ENCODE measurements at regions not wholly inside any gene's neighbourhood (a gene's known extent, or its start where the extent isn't known, plus 50 kb on each side); places are given as distances from the start of the nearest gene placed in this dataset.

GRCh38 chr18:55819448-55819847 lies 231.5 kb upstream of the TCF4 start:
- no peaks in the 10 kb centered on the region for H3K27me3 ChIP-seq
- TF ChIP-seq CTCF (IDR thresholded peaks at IDR 0.05): no peak
- no peak for TF ChIP-seq POLR2A (IDR thresholded peaks at IDR 0.05)
- DNase-seq (no peak), ATAC-seq (no peak)
- intact Hi-C loops (cut with DNase I): no loop called here
- H3K27ac ChIP-seq: no peak overlapping the region
- WGBS, 4 donors: 96 to 100% (median 98%) methylated on average over 3 of the region's 3 CpGs
- no peaks in the 10 kb centered on the region for H3K36me3 ChIP-seq
- H3K4me1 ChIP-seq: no peaks in the 10 kb centered on the region
- no peaks in the 10 kb centered on the region for H3K9me3 ChIP-seq
- H3K4me3 ChIP-seq: no peak overlapping the region

- TF ChIP-seq CTCF (IDR thresholded peaks at IDR 0.05) (no peak), POLR2A (IDR thresholded peaks at IDR 0.05) (no peak)
- no peaks in the 10 kb centered on the region for H3K36me3 ChIP-seq
- H3K9me3 ChIP-seq: no peaks in the 10 kb centered on the region
- H3K27ac ChIP-seq: no peak overlapping the region
- ATAC-seq (no peak), DNase-seq (no peak)
- H3K27me3 ChIP-seq: no peaks in the 10 kb centered on the region
- H3K4me3 ChIP-seq: no peak overlapping the region
- 93 to 98% (median 97%) methylated on average over 1 of the region's 1 CpG for WGBS, 4 donors
- intact Hi-C loops (cut with DNase I): no loop called here
- H3K4me1 ChIP-seq: no peaks in the 10 kb centered on the region
Observed at GRCh38 chr18:55818284-55818683, 230.3 kb upstream of the TCF4 start.

GRCh38 chr18:55811925-55812324 lies 223.9 kb upstream of the TCF4 start:
- Histone ChIP-seq H3K4me3 (no peak overlapping the region), H3K36me3 (no peaks in the 10 kb centered on the region), H3K27me3 (no peaks in the 10 kb centered on the region), H3K4me1 (no peaks in the 10 kb centered on the region), H3K9me3 (no peaks in the 10 kb centered on the region), H3K27ac (no peak overlapping the region)
- intact Hi-C loops (cut with DNase I): no loop called here
- no peak for TF ChIP-seq CTCF (IDR thresholded peaks at IDR 0.05)
- no peak for ATAC-seq
- no peak for DNase-seq
- 82 to 85% (median 83%) methylated on average over 3 of the region's 3 CpGs for WGBS, 4 donors

- intact Hi-C loops (cut with DNase I): no loop called here
- Histone ChIP-seq H3K9me3 (peaks cover 0 to 6% (median 0%) of the 10 kb centered on the region in 12 donors), H3K36me3 (no peaks in the 10 kb centered on the region), H3K27ac (no peak overlapping the region), H3K27me3 (no peaks in the 10 kb centered on the region), H3K4me1 (no peaks in the 10 kb centered on the region), H3K4me3 (no peak overlapping the region)
- DNase-seq: no peak
- no peak for ATAC-seq
- TF ChIP-seq CTCF (IDR thresholded peaks at IDR 0.05) (no peak), POLR2A (IDR thresholded peaks at IDR 0.05) (no peak)
- WGBS, 4 donors: 82 to 85% (median 85%) methylated on average over 3 of the region's 3 CpGs
Observed at GRCh38 chr18:55805666-55806065, 217.7 kb upstream of the TCF4 start.
